Uterus (tissue), 3 donors: ENCODE measurements at regions not wholly inside any gene's neighbourhood (a gene's known extent, or its start where the extent isn't known, plus 50 kb on each side); places are given as distances from the start of the nearest gene placed in this dataset.

Experiments
- DNase-seq, 2 donors: peaks; one replicate each; pipeline ENCODE4 v3.0.0-alpha.2; 2019 to 2020
- H3K27ac ChIP-seq, 2 donors: fragments of 200-600 bp; sonication (generic); 1 replicate in 1 of 2; 2 replicates in 1 of 2; pipeline ENCODE4 v1.5.1; 2016 to 2018
- H3K27me3 ChIP-seq, 2 donors: fragments of 200-600 bp; sonication (generic); one replicate each; pipeline ENCODE4 v1.5.1; 2018 to 2019; ENCODE audit warnings: control low read depth in 1 of 2
- H3K36me3 ChIP-seq, 2 donors: fragments of 200-600 bp; sonication (generic); one replicate each; pipeline ENCODE4 v1.5.1; 2019; ENCODE audit warnings: control low read depth in 1 of 2
- H3K4me1 ChIP-seq, 2 donors: fragments of 200-600 bp; sonication (generic); one replicate each; pipeline ENCODE4 v1.5.1; 2018 to 2019; ENCODE audit warnings: control low read depth in 1 of 2
- H3K4me3 ChIP-seq, 2 donors: fragments of 200-600 bp; sonication (generic); 1 replicate in 1 of 2; 2 replicates in 1 of 2; pipeline ENCODE4 v1.5.1; 2018 to 2019; ENCODE audit warnings: mild to moderate bottlenecking in 1 of 2
- H3K9me3 ChIP-seq, 2 donors: fragments of 200-600 bp; sonication (generic); one replicate each; pipeline ENCODE4 v1.5.1; 2019; ENCODE audit warnings: control low read depth in 1 of 2
- POLR2A ChIP-seq, 2 donors: fragments of 450-650 bp; IDR thresholded peaks; one replicate each; pipeline ENCODE4 v1.6.1; 2016; ENCODE audit warnings: antibody characterized with exemption in 2 of 2, mild to moderate bottlenecking in 1 of 2, moderate library complexity in 1 of 2
- intact Hi-C: fragments of 100-400 bp; cut with DNase I; formaldehyde crosslinking; loops from one replicate; pipeline ENCODE4 v1.15.1; 2023; ENCODE audit warnings: low total_unique reads
- TF ChIP-seq, protein P1 (sequence below), 4 experiments: fragments of 200-600 bp in 2 of 4; fragments of 450-650 bp in 2 of 4; sonication (generic) in 2 of 4; IDR thresholded peaks; one replicate each; pipeline ENCODE4 v1.5.1; 2016 to 2019; ENCODE audit warnings: antibody characterized with exemption in 4 of 4, mild to moderate bottlenecking in 2 of 4, moderate library complexity in 1 of 4
- donor health status: DM: yes; HTN: yes; CAD: no.

DNA sequence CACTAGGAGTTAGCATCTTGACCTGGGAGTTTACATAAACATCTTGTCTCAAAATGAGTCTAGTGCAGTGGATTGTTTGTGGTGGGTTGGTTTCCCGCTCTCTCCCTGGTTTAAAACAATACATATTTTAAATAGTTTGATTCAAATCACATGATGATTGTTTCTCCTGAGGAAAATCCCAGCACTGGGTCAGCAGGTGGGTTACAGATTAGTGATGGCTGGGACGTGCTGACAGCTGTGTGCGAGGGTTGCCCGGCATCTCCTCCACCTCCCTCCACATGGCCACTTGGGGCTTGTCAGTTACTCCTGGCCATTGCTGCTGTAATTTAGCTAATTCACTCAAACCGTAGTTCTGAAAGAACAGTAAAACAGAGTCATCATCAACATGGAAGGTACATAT is 306.4 kb upstream of the CITED2 start:
- Histone ChIP-seq H3K4me3 (no peak overlapping the region), H3K27me3 (no peaks in the 10 kb centered on the region), H3K36me3 (no peaks in the 10 kb centered on the region), H3K4me1 (peaks cover 0 to 8% of the 10 kb centered on the region in 2 donors), H3K27ac (no peak overlapping the region), H3K9me3 (no peaks in the 10 kb centered on the region)
- no peak for TF ChIP-seq POLR2A (IDR thresholded peaks at IDR 0.05)
- TF ChIP-seq, protein P1, sequence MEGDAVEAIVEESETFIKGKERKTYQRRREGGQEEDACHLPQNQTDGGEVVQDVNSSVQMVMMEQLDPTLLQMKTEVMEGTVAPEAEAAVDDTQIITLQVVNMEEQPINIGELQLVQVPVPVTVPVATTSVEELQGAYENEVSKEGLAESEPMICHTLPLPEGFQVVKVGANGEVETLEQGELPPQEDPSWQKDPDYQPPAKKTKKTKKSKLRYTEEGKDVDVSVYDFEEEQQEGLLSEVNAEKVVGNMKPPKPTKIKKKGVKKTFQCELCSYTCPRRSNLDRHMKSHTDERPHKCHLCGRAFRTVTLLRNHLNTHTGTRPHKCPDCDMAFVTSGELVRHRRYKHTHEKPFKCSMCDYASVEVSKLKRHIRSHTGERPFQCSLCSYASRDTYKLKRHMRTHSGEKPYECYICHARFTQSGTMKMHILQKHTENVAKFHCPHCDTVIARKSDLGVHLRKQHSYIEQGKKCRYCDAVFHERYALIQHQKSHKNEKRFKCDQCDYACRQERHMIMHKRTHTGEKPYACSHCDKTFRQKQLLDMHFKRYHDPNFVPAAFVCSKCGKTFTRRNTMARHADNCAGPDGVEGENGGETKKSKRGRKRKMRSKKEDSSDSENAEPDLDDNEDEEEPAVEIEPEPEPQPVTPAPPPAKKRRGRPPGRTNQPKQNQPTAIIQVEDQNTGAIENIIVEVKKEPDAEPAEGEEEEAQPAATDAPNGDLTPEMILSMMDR (IDR thresholded peaks at IDR 0.05), result no peak
- no peak for DNase-seq
- intact Hi-C loops, result no loop called here

DNA sequence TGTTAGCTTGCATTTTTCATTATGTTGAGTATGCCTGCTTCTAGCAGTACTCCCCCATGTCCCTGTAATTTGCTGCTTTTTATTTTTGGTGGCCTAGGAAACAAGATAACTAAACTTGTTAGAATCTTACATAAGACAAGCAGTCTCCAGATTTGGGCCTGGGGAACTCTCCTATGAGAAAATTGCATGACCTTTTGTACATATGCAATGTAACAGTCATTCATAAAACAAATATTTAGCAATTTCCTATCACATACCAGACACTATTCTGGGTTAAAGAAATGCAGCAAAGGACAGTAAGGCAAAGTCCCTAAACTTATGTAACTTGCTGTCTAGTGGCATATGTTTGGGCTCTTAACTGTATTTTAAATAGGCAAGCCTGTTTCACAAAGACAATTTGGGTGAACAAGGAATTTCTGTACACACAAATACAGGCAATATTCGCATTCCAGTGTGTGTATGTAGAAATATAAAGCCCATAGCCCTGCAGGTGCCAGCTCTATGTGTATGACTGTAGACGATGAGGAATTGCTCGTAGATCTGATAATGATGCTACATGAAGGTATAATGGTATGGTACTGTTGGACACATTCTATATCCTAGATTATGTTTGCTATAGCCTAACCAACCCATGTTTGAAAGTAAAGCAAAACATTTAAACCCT is 305.2 kb upstream of the CITED2 start:
- no peak overlapping the region for H3K27ac ChIP-seq
- H3K36me3 ChIP-seq, result no peaks in the 10 kb centered on the region
- H3K27me3 ChIP-seq, result no peaks in the 10 kb centered on the region
- no peaks in the 10 kb centered on the region for H3K4me1 ChIP-seq
- no peak overlapping the region for H3K4me3 ChIP-seq
- intact Hi-C loops, result no loop called here
- TF ChIP-seq, protein P1 (IDR thresholded peaks at IDR 0.05), result no peak
- TF ChIP-seq POLR2A (IDR thresholded peaks at IDR 0.05), result no peak
- DNase-seq, result no peak
- no peaks in the 10 kb centered on the region for H3K9me3 ChIP-seq

DNA sequence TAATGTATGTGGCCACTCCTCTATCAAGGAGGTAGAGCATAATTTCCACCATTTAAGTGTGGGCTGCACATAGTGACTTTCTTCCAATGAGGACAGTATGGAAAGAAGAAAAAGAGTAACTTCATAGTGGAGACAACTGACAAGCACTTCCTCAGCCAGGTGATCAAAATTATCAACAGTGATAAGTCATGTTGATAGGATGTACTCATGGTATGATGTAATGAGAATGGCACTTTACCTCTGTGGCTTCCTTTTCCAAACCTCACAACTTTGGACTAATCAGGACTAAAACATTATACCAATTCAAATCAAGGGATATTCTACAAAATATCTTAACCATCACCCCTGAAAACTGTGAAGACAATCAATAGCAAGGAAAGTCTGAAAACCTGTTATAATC is 302.3 kb upstream of the CITED2 start:
- H3K9me3 ChIP-seq, result no peaks in the 10 kb centered on the region
- H3K36me3 ChIP-seq, result no peaks in the 10 kb centered on the region
- DNase-seq, result no peak
- H3K4me1 ChIP-seq, result no peaks in the 10 kb centered on the region
- H3K4me3 ChIP-seq, result no peak overlapping the region
- H3K27ac ChIP-seq, result no peak overlapping the region
- intact Hi-C loops, result no loop called here
- no peaks in the 10 kb centered on the region for H3K27me3 ChIP-seq
- TF ChIP-seq, protein P1 (IDR thresholded peaks at IDR 0.05), result no peak
- no peak for TF ChIP-seq POLR2A (IDR thresholded peaks at IDR 0.05)

DNA sequence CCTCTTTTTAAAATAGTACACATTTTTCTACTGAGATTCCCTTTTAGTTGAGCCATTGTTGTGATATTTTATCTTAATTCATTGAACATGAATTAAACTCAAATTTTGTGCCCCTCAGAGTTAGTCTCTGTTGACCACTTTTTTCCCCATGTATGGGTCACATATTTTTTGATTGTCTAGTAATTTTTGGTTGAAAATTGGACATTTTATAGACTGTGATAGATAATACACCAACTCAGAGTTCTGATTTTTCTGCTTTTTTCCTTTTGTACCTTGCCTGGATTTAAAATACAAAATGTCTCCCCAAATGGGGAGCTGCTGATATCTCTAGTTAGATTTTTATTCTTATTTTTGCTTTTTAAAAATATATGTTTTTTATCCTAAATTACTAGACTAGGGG is 291.8 kb upstream of the CITED2 start:
- no peaks in the 10 kb centered on the region for H3K36me3 ChIP-seq

DNA sequence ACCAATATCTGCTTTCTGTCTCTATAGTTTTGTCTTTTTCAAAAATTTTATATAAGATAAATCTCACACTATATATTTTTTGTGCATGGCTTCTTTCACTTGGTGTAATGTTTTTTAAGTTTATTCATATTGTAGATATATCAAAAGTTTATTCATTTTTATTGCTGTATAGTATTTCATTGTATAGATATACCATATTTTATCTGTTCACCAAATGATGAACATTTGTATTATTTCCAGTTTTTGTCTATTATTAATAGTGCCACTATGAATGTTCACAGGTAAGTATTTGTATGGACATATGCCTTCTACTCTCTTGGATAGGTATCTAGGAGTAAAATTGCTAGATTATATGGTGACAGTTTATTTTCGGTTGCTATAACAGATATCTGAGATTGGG is 289.5 kb upstream of the CITED2 start:
- no peaks in the 10 kb centered on the region for H3K9me3 ChIP-seq
- intact Hi-C loops, result no loop called here
- no peaks in the 10 kb centered on the region for H3K27me3 ChIP-seq
- no peak overlapping the region for H3K27ac ChIP-seq
- H3K36me3 ChIP-seq, result no peaks in the 10 kb centered on the region
- no peak for DNase-seq
- no peak overlapping the region for H3K4me3 ChIP-seq
- TF ChIP-seq, protein P1 (IDR thresholded peaks at IDR 0.05), result no peak
- no peak for TF ChIP-seq POLR2A (IDR thresholded peaks at IDR 0.05)
- H3K4me1 ChIP-seq, result no peaks in the 10 kb centered on the region

More for the DNA sequence above, 291.8 kb upstream of the CITED2 start:
- Histone ChIP-seq H3K27me3 (no peaks in the 10 kb centered on the region), H3K4me1 (no peaks in the 10 kb centered on the region), H3K4me3 (no peak overlapping the region), H3K27ac (no peak overlapping the region), H3K9me3 (peaks cover 0 to 3% of the 10 kb centered on the region in 2 donors)
- no peak for TF ChIP-seq POLR2A (IDR thresholded peaks at IDR 0.05)
- TF ChIP-seq, protein P1 (IDR thresholded peaks at IDR 0.05), result no peak
- DNase-seq, result no peak
- intact Hi-C loops, result no loop called here
